NT2/D1 (cell line): ENCODE measurements at regions not wholly inside any gene's neighbourhood (a gene's known extent, or its start where the extent isn't known, plus 50 kb on each side); places are given as distances from the start of the nearest gene placed in this dataset.

Source experiments
- SUZ12 ChIP-seq: IDR thresholded peaks from 2 replicates; pipeline ENCODE4 v1.6.1; 2011; ENCODE audit not compliant: insufficient read length, insufficient read depth; ENCODE audit errors: extremely low read depth
- YY1 ChIP-seq: IDR thresholded peaks from 2 replicates; pipeline ENCODE4 v1.6.1; 2011; ENCODE audit not compliant: insufficient read length, insufficient read depth
- ZNF274 ChIP-seq: IDR thresholded peaks from 2 replicates; pipeline ENCODE4 v1.6.1; 2011; ENCODE audit warnings: mild to moderate bottlenecking, low read depth, low read length

GRCh38 chr10:94094540-94094939, 100.8 kb downstream of the PLCE1 start:
- TF ChIP-seq ZNF274 (no peak), YY1 (no peak), SUZ12 (no peak)
